ENCODE measurements at regions not wholly inside any gene's neighbourhood (a gene's known extent, or its start where the extent isn't known, plus 50 kb on each side); places are given as distances from the start of the nearest gene placed in this dataset.
"Not testable (repeated sequence)": the region's sequence is repeated elsewhere in the genome, so short reads cannot be mapped to it uniquely, and the experiment has no call there.

- H3K27ac ChIP-seq (ENCODE audit: low read depth, low read length); H3K4me3 ChIP-seq (ENCODE audit: low read length); H3K27me3 ChIP-seq (ENCODE audit: control insufficient read depth, insufficient read depth, low read length); H3K4me1 ChIP-seq (ENCODE audit: control insufficient read depth, insufficient read depth, low read length); H3K9ac ChIP-seq (ENCODE audit: low read length); H3K36me3 ChIP-seq (ENCODE audit: control insufficient read depth, insufficient read depth, low read length): not testable (repeated sequence)
Measured at GRCh38 chr14:104269511-104270241, 131.3 kb downstream of the KIF26A start.

DNA sequence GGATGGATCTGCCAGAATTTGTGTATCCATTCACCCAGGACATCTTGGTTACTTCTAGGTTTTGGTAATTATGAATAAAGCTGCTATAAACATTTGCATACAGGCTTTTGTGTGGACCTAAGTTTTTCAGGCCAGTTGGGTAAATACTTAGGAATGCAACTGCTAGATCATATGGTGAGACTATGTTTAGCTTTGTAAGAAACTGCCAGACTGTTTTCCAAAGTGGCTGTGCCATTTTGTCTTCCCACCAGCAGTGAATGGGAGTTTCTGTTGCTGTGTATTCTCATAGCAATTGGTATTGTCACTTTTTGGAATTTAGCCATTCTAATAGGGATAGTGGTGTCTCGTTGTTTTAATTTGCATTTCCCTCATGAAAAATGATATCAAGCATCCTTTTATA lies 133.0 kb downstream of the KIF26A start:
- Histone ChIP-seq H3K27me3 (ENCODE audit: control insufficient read depth, insufficient read depth, low read length) (no peaks in the 10 kb centered on the region), H3K4me1 (ENCODE audit: control insufficient read depth, insufficient read depth, low read length) (no peaks in the 10 kb centered on the region), H3K9ac (ENCODE audit: low read length) (no peak overlapping the region), H3K4me3 (ENCODE audit: low read length) (no peak overlapping the region), H3K27ac (ENCODE audit: low read depth, low read length) (no peak overlapping the region), H3K36me3 (ENCODE audit: control insufficient read depth, insufficient read depth, low read length) (no peaks in the 10 kb centered on the region)

GRCh38 chr14:104274806-104275205 lies 136.4 kb downstream of the KIF26A start:
- Histone ChIP-seq H3K9ac (ENCODE audit: low read length) (no peak overlapping the region), H3K4me3 (ENCODE audit: low read length) (no peak overlapping the region), H3K27ac (ENCODE audit: low read depth, low read length) (no peak overlapping the region), H3K36me3 (ENCODE audit: control insufficient read depth, insufficient read depth, low read length) (no peaks in the 10 kb centered on the region), H3K4me1 (ENCODE audit: control insufficient read depth, insufficient read depth, low read length) (no peaks in the 10 kb centered on the region), H3K27me3 (ENCODE audit: control insufficient read depth, insufficient read depth, low read length) (no peaks in the 10 kb centered on the region)

- no peaks in the 10 kb centered on the region for H3K27me3 ChIP-seq (ENCODE audit: control insufficient read depth, insufficient read depth, low read length)
- no peaks in the 10 kb centered on the region for H3K36me3 ChIP-seq (ENCODE audit: control insufficient read depth, insufficient read depth, low read length)
- peaks cover 2% of the 10 kb centered on the region for H3K4me1 ChIP-seq (ENCODE audit: control insufficient read depth, insufficient read depth, low read length)
Measured at GRCh38 chr14:104277416-104278213, 139.2 kb downstream of the KIF26A start.

DNA sequence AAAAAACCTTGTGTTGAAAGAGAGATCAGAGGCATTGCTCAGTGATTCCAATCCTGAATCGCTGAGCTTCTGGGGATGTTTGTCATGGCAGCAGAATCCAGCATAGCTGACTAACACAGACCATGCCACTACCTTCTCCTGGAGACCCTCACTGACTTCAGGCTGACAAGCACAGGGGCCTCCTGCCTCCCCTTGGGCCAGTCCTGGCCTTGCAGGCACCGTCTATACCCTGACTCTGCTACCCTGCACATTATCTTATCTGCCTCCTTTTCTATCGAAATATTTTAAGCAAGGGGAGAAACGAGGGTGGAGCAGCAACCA lies 139.8 kb downstream of the KIF26A start:
- peaks cover 4% of the 10 kb centered on the region for H3K4me1 ChIP-seq (ENCODE audit: control insufficient read depth, insufficient read depth, low read length)
- no peak overlapping the region for H3K4me3 ChIP-seq (ENCODE audit: low read length)
- H3K9ac ChIP-seq (ENCODE audit: low read length): no peak overlapping the region
- H3K36me3 ChIP-seq (ENCODE audit: control insufficient read depth, insufficient read depth, low read length): no peaks in the 10 kb centered on the region
- H3K27ac ChIP-seq (ENCODE audit: low read depth, low read length): no peak overlapping the region
- no peaks in the 10 kb centered on the region for H3K27me3 ChIP-seq (ENCODE audit: control insufficient read depth, insufficient read depth, low read length)

More at GRCh38 chr14:104277416-104278213, 139.2 kb downstream of the KIF26A start:
- Histone ChIP-seq H3K27ac (ENCODE audit: low read depth, low read length) (no peak overlapping the region), H3K4me3 (ENCODE audit: low read length) (no peak overlapping the region), H3K9ac (ENCODE audit: low read length) (no peak overlapping the region)

- Histone ChIP-seq H3K36me3 (ENCODE audit: control insufficient read depth, insufficient read depth, low read length) (no peaks in the 10 kb centered on the region), H3K9ac (ENCODE audit: low read length) (no peak overlapping the region), H3K4me3 (ENCODE audit: low read length) (no peak overlapping the region), H3K27ac (ENCODE audit: low read depth, low read length) (no peak overlapping the region), H3K27me3 (ENCODE audit: control insufficient read depth, insufficient read depth, low read length) (no peaks in the 10 kb centered on the region), H3K4me1 (ENCODE audit: control insufficient read depth, insufficient read depth, low read length) (peaks cover 9% of the 10 kb centered on the region)
Measured at GRCh38 chr14:104280085-104280901, 141.9 kb downstream of the KIF26A start.

DNA sequence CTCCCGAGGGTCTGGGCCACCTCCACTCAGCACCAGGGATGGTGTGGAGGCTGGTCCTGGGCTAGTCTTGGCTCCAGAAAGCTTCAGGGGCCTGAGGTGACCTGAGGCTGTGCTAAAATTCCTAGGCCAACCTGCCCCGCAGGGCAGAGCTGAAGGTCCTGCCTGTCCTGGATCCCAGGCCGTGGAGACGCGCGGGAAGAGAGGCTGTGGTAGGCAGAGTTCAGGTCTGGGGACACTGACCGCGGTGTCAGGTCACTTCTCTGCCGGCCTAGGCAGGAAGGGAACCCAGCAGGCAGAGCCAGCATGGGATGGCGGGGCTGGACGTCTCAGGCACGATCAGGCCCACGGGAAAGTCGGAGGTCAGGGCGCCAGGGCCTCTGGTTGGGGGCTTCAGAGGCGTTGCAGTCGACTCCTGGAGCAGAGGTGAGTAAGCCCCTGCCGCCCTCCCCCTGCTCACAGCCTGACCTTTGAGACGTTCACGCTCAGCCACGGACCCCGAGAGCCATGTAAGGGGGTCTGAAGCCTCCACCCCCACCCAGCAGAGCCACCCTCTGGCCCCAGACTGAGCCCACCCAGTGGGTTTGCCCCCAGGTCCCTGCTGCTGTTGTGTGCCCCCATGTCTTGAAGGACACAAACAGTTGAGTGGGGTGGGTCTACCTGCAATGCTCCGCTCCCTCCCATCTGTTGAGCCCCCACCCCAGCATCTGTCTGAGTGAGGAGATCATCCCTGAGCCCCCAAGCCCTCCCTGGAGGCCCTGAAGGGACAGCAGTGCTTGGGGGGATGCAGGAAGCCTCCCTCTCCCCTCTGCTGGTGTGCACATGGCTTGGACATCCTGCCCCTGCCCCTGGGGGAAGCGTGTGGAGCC lies 142.7 kb downstream of the KIF26A start:
- Histone ChIP-seq H3K4me1 (ENCODE audit: control insufficient read depth, insufficient read depth, low read length) (peaks cover 9% of the 10 kb centered on the region), H3K4me3 (ENCODE audit: low read length) (no peak overlapping the region), H3K9ac (ENCODE audit: low read length) (no peak overlapping the region), H3K27ac (ENCODE audit: low read depth, low read length) (no peak overlapping the region), H3K27me3 (ENCODE audit: control insufficient read depth, insufficient read depth, low read length) (no peaks in the 10 kb centered on the region), H3K36me3 (ENCODE audit: control insufficient read depth, insufficient read depth, low read length) (no peaks in the 10 kb centered on the region)

DNA sequence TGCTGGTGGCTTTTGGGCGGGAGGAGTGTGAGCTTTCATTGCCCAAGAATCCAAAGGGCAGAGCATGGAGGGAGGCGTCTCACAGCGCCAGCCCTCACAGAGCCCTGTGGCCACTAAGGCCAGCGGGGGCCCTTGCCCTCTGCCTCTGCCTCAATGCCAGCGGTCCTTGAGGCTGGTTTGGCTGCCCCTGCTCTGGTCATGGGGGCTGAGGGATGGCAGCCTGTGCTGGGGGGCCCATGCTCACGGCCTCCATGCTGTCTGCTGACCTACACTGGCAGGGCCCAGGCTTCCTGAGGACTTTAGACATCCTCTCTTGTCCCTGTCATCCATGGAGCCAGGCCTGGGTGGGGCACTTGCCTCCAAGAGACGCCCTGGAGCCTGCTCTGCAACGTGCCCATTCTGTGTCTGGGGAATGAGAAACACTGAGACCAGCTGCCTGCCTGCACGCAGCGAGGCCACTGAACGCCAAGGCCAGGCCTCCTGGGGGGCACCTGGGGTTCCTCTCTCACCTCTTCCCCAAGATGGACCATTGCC lies 143.4 kb downstream of the KIF26A start:
- peaks cover 9% of the 10 kb centered on the region for H3K4me1 ChIP-seq (ENCODE audit: control insufficient read depth, insufficient read depth, low read length)
- no peak overlapping the region for H3K4me3 ChIP-seq (ENCODE audit: low read length)
- H3K36me3 ChIP-seq (ENCODE audit: control insufficient read depth, insufficient read depth, low read length): no peaks in the 10 kb centered on the region
- no peak overlapping the region for H3K27ac ChIP-seq (ENCODE audit: low read depth, low read length)
- H3K27me3 ChIP-seq (ENCODE audit: control insufficient read depth, insufficient read depth, low read length): no peaks in the 10 kb centered on the region
- no peak overlapping the region for H3K9ac ChIP-seq (ENCODE audit: low read length)

- Histone ChIP-seq H3K36me3 (ENCODE audit: control insufficient read depth, insufficient read depth, low read length) (no peaks in the 10 kb centered on the region), H3K4me1 (ENCODE audit: control insufficient read depth, insufficient read depth, low read length) (peaks cover 9% of the 10 kb centered on the region), H3K27ac (ENCODE audit: low read depth, low read length) (peak overlapping the region; percentile 85), H3K27me3 (ENCODE audit: control insufficient read depth, insufficient read depth, low read length) (no peaks in the 10 kb centered on the region), H3K4me3 (ENCODE audit: low read length) (peak overlapping the region; percentile 28), H3K9ac (ENCODE audit: low read length) (peak overlapping the region; percentile 16)
Measured at GRCh38 chr14:104282332-104283196, 144.2 kb downstream of the KIF26A start.

- peak overlapping the region; percentile 16 for H3K9ac ChIP-seq (ENCODE audit: low read length)
- H3K36me3 ChIP-seq (ENCODE audit: control insufficient read depth, insufficient read depth, low read length): no peaks in the 10 kb centered on the region
- peak overlapping the region; percentile 28 for H3K4me3 ChIP-seq (ENCODE audit: low read length)
- peaks cover 9% of the 10 kb centered on the region for H3K4me1 ChIP-seq (ENCODE audit: control insufficient read depth, insufficient read depth, low read length)
- H3K27me3 ChIP-seq (ENCODE audit: control insufficient read depth, insufficient read depth, low read length): no peaks in the 10 kb centered on the region
- H3K27ac ChIP-seq (ENCODE audit: low read depth, low read length): peak overlapping the region; percentile 85
Measured at GRCh38 chr14:104283197-104284106, 145.1 kb downstream of the KIF26A start.

Measured in rectal smooth muscle tissue (tissue), 1 donor.